ENCODE measurements at regions not wholly inside any gene's neighbourhood (a gene's known extent, or its start where the extent isn't known, plus 50 kb on each side); places are given as distances from the start of the nearest gene placed in this dataset.

- Mint-ChIP-seq H3K27me3 (ENCODE audit: low read depth) (peaks cover 19% of the 10 kb centered on the region), H3K9me3 (ENCODE audit: low read depth) (no peaks in the 10 kb centered on the region), H3K4me1 (ENCODE audit: low read depth) (no peaks in the 10 kb centered on the region), H3K4me3 (ENCODE audit: unreplicated experiment) (no peak overlapping the region), H3K36me3 (ENCODE audit: low read depth) (no peaks in the 10 kb centered on the region), H3K27ac (ENCODE audit: unreplicated experiment) (no peak overlapping the region)
- TF ChIP-seq CTCF (IDR thresholded peaks at IDR 0.05), result no peak
- DNase-seq (ENCODE audit: low spot score), result no peak
These were observed 244.1 kb upstream of the PRR16 start for GRCh38 chr5:120219988-120220387.

GRCh38 chr5:120225524-120225923 is 238.6 kb upstream of the PRR16 start:
- Mint-ChIP-seq H3K27ac (ENCODE audit: unreplicated experiment) (no peak overlapping the region), H3K4me1 (ENCODE audit: low read depth) (no peaks in the 10 kb centered on the region), H3K4me3 (ENCODE audit: unreplicated experiment) (no peak overlapping the region), H3K9me3 (ENCODE audit: low read depth) (peaks cover 4% of the 10 kb centered on the region), H3K36me3 (ENCODE audit: low read depth) (no peaks in the 10 kb centered on the region), H3K27me3 (ENCODE audit: low read depth) (peaks cover 17% of the 10 kb centered on the region)
- no peak for TF ChIP-seq CTCF (IDR thresholded peaks at IDR 0.05)
- DNase-seq (ENCODE audit: low spot score), result no peak

DNA sequence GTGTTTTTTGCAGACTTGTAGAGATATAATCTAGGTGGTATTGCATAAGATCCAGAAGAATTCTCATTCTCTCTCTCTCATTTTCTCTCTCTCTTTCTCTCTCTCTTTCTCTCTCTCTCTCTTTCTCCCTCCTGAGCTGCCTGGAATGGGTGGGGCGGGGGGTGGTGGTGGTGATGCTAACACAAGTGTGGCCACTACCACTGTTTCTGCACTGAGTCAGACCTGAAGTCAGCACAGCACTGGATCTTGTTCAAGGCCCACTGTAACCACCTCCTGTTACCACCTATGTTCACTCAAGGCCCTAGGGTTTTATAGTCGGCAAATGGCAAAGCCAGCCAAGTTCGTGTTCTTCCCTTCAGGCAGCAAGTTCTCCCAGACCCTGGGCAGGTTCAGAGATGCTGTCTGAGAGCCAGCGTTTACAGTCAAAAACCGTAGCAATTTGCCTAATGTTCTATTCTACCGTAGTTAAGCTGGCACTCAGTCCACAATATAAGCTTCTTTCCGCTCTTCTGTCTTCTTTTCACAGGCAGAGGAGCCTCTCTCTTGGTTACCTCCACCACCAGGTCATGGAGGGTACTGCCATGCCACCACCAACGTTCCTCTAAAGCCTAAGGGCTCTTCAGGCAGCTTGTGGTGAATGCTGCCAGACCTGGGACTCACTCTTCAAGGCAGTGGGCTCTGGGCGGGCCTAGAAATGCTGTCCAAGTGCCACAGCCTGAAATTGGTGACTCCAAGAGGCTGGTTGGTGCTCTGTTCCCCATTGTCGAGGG is 235.7 kb upstream of the PRR16 start:
- no peak for DNase-seq (ENCODE audit: low spot score)
- Mint-ChIP-seq H3K27me3 (ENCODE audit: low read depth) (peaks cover 17% of the 10 kb centered on the region), H3K4me1 (ENCODE audit: low read depth) (no peaks in the 10 kb centered on the region)

GRCh38 chr5:120229036-120229435 is 235.1 kb upstream of the PRR16 start:
- no peak overlapping the region for H3K4me3 Mint-ChIP-seq (ENCODE audit: unreplicated experiment)
- no peaks in the 10 kb centered on the region for H3K4me1 Mint-ChIP-seq (ENCODE audit: low read depth)
- no peak overlapping the region for H3K27ac Mint-ChIP-seq (ENCODE audit: unreplicated experiment)
- no peak for TF ChIP-seq CTCF (IDR thresholded peaks at IDR 0.05)
- DNase-seq (ENCODE audit: low spot score), result no peak
- H3K36me3 Mint-ChIP-seq (ENCODE audit: low read depth), result no peaks in the 10 kb centered on the region
- peaks cover 7% of the 10 kb centered on the region for H3K9me3 Mint-ChIP-seq (ENCODE audit: low read depth)
- H3K27me3 Mint-ChIP-seq (ENCODE audit: low read depth), result peaks cover 20% of the 10 kb centered on the region

More for the DNA sequence above, 235.7 kb upstream of the PRR16 start:
- TF ChIP-seq CTCF (IDR thresholded peaks at IDR 0.05), result no peak
- no peaks in the 10 kb centered on the region for H3K36me3 Mint-ChIP-seq (ENCODE audit: low read depth)
- H3K4me3 Mint-ChIP-seq (ENCODE audit: unreplicated experiment), result no peak overlapping the region
- peaks cover 7% of the 10 kb centered on the region for H3K9me3 Mint-ChIP-seq (ENCODE audit: low read depth)
- no peak overlapping the region for H3K27ac Mint-ChIP-seq (ENCODE audit: unreplicated experiment)

GRCh38 chr5:120231563-120231962 is 232.5 kb upstream of the PRR16 start:
- Mint-ChIP-seq H3K4me3 (ENCODE audit: unreplicated experiment) (no peak overlapping the region), H3K4me1 (ENCODE audit: low read depth) (no peaks in the 10 kb centered on the region), H3K27me3 (ENCODE audit: low read depth) (peaks cover 18% of the 10 kb centered on the region), H3K27ac (ENCODE audit: unreplicated experiment) (no peak overlapping the region), H3K36me3 (ENCODE audit: low read depth) (peaks cover 4% of the 10 kb centered on the region), H3K9me3 (ENCODE audit: low read depth) (peaks cover 20% of the 10 kb centered on the region)
- no peak for TF ChIP-seq CTCF (IDR thresholded peaks at IDR 0.05)
- no peak for DNase-seq (ENCODE audit: low spot score)

Measured in chondrocyte (in vitro differentiated cells).